ENCODE measurements at regions not wholly inside any gene's neighbourhood (a gene's known extent, or its start where the extent isn't known, plus 50 kb on each side); places are given as distances from the start of the nearest gene placed in this dataset.

DNA sequence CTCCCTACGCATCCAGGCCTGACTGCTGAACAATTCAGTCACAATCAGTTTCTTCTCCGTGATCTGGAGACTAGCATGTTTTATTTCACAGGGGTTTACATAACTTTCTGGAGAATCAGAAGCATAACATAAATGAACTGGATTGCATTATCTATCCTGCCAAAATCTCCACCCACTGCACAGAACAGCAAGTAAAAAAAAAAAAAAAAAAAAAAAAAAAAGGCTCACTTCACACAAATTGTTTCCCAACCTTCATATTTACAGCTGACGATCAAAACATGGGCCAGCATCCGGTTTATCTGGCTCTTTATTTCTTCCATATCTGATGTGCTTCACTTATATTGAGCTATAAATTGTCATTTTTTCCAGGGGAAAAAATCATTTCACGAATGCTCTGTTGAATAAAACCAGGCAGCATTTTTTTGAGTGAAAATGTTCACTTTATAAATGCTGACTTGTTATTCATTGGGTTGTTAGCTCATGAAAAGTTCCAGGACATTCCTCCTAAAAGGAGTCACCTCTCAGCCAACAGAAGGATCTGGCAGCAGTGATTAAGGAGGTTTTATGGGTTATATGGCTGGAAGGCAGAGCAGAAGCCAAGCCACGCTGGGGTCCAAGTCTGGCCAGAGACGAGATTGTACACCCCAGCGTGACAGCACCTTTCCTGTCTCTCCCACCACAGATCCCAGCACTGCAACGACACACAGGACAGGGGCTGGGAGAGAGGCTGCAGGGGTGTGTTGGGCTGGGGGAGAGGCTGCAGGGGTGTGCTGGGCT is 51.2 kb upstream of the GLI2 start:
- DNase-seq: no peak

- DNase-seq: no peak
Measured at GRCh38 chr2:120685066-120685973, 50.3 kb upstream of the GLI2 start.
